ENCODE measurements at regions not wholly inside any gene's neighbourhood (a gene's known extent, or its start where the extent isn't known, plus 50 kb on each side); places are given as distances from the start of the nearest gene placed in this dataset.

DNA sequence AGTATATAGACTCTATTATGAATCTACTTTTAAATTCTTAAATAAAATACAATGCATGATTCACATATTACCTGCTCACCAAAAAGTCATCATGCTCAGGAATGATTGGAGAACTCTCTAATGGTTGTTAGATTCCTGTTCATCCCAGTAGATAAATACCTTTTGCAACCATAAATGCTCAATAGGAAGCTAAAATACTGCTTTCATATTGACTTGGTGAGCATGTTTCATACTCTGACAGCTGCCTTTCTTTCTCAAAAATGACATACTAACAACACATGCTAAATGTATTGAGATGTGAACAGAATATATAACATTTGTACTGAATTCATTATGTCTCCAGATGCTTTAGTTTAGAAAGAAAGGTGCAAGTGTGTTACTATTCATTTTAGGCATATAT is 79.6 kb upstream of the SLCO6A1 start:
- H3K9me3 ChIP-seq (ENCODE audit: insufficient read depth, low read depth, low read length), result no peaks in the 10 kb centered on the region
- no peaks in the 10 kb centered on the region for H3K79me1 ChIP-seq (ENCODE audit: low read length)
- no peak overlapping the region for H4K12ac ChIP-seq (ENCODE audit: low read depth, low read length)
- no peaks in the 10 kb centered on the region for H3K36me3 ChIP-seq (ENCODE audit: control insufficient read depth in 1 of 2, insufficient read depth in 2 of 2, low read length in 2 of 2)
- no peak for DNase-seq
- H3K27ac ChIP-seq (ENCODE audit: low read depth, low read length), result no peak overlapping the region
- no peaks in the 10 kb centered on the region for H3K27me3 ChIP-seq (ENCODE audit: insufficient read depth, low read length)
- no peaks in the 10 kb centered on the region for H3K79me2 ChIP-seq (ENCODE audit: control insufficient read depth, insufficient read depth, low read length, poor library complexity)
- H3K23ac ChIP-seq (ENCODE audit: low read length), result no peak overlapping the region
- H4K8ac ChIP-seq (ENCODE audit: low read depth, low read length), result no peak overlapping the region
- no peak overlapping the region for H2AK5ac ChIP-seq (ENCODE audit: low read length)
- H2BK120ac ChIP-seq (ENCODE audit: insufficient read depth, low read length, poor library complexity), result no peak overlapping the region
- no peak overlapping the region for H3K9ac ChIP-seq (ENCODE audit: low read length)
- H3K14ac ChIP-seq (ENCODE audit: low read length), result no peak overlapping the region
- H3K18ac ChIP-seq (ENCODE audit: low read length), result no peak overlapping the region
- no peak overlapping the region for H3K4me3 ChIP-seq (ENCODE audit: low read depth, low read length)
- H4K91ac ChIP-seq (ENCODE audit: low read depth, low read length), result no peak overlapping the region
- H3K4me1 ChIP-seq (ENCODE audit: control insufficient read depth in 1 of 2, insufficient read depth in 2 of 2, low read length in 2 of 2), result no peaks in the 10 kb centered on the region
- H3K4ac ChIP-seq (ENCODE audit: low read depth, low read length), result no peak overlapping the region
- no peak overlapping the region for H2BK12ac ChIP-seq (ENCODE audit: low read length)
- no peak overlapping the region for H2BK5ac ChIP-seq (ENCODE audit: low read depth, low read length, poor library complexity)
- no peak overlapping the region for H3K4me2 ChIP-seq (ENCODE audit: low read length)
- no peak overlapping the region for H2AFZ ChIP-seq (ENCODE audit: insufficient read depth, low read length, poor library complexity)

DNA sequence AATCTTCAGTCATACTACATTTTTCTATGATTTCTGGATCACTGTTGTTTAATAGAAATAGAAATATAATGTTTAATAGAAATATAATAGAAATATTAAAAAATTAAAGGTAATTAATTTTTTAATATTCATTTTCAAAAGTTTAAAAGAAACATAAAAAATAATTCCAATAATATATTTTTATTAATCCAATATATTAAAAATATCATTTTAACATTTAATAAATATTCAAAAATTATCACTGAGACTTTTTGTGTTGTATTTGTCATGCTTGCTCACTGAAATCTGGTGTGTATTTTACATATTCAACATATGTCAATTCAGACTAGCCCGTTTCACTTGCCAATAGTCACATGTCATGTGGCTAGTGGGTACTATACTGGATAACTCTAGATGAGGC is 80.6 kb upstream of the SLCO6A1 start:
- Histone ChIP-seq H3K27me3 (ENCODE audit: insufficient read depth, low read length) (no peaks in the 10 kb centered on the region), H4K12ac (ENCODE audit: low read depth, low read length) (no peak overlapping the region), H2BK5ac (ENCODE audit: low read depth, low read length, poor library complexity) (no peak overlapping the region)

DNA sequence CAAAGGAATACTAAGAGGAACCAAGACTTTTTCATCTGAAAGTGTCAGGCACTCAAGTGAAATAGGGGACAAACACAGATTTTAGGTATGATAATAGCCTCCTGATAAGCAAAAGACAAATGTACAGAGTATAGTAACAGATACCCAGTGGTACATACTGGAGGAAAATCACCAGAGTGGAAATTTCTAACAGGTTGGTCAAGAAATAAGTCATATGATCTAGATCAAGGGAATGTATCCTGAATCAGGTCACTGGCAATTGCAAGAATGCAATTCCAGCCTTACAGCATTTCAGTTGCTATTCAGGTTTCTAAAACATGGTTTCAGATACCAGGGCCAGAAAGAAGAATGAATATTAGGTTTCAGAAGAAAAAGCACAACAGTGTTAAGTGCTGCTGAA is 82.2 kb upstream of the SLCO6A1 start:
- peak; percentile 44 to 87 for DNase-seq
- H2AK5ac ChIP-seq (ENCODE audit: low read length), result no peak overlapping the region
- no peak overlapping the region for H2BK5ac ChIP-seq (ENCODE audit: low read depth, low read length, poor library complexity)
- H3K14ac ChIP-seq (ENCODE audit: low read length), result no peak overlapping the region
- no peak overlapping the region for H2BK120ac ChIP-seq (ENCODE audit: insufficient read depth, low read length, poor library complexity)
- no peak overlapping the region for H4K8ac ChIP-seq (ENCODE audit: low read depth, low read length)
- H3K4ac ChIP-seq (ENCODE audit: low read depth, low read length), result no peak overlapping the region
- no peak overlapping the region for H3K4me2 ChIP-seq (ENCODE audit: low read length)
- H3K79me2 ChIP-seq (ENCODE audit: control insufficient read depth, insufficient read depth, low read length, poor library complexity), result no peaks in the 10 kb centered on the region
- H4K12ac ChIP-seq (ENCODE audit: low read depth, low read length), result no peak overlapping the region
- no peak overlapping the region for H3K23ac ChIP-seq (ENCODE audit: low read length)
- no peaks in the 10 kb centered on the region for H3K4me1 ChIP-seq (ENCODE audit: control insufficient read depth in 1 of 2, insufficient read depth in 2 of 2, low read length in 2 of 2)
- H3K18ac ChIP-seq (ENCODE audit: low read length), result no peak overlapping the region
- no peak overlapping the region for H3K4me3 ChIP-seq (ENCODE audit: low read depth, low read length)
- no peaks in the 10 kb centered on the region for H3K27me3 ChIP-seq (ENCODE audit: insufficient read depth, low read length)
- H3K36me3 ChIP-seq (ENCODE audit: control insufficient read depth in 1 of 2, insufficient read depth in 2 of 2, low read length in 2 of 2), result no peaks in the 10 kb centered on the region
- no peak overlapping the region for H2BK12ac ChIP-seq (ENCODE audit: low read length)
- H3K9ac ChIP-seq (ENCODE audit: low read length), result no peak overlapping the region
- H3K9me3 ChIP-seq (ENCODE audit: insufficient read depth, low read depth, low read length), result no peaks in the 10 kb centered on the region
- H4K91ac ChIP-seq (ENCODE audit: low read depth, low read length), result no peak overlapping the region
- H2AFZ ChIP-seq (ENCODE audit: insufficient read depth, low read length, poor library complexity), result no peak overlapping the region
- H3K27ac ChIP-seq (ENCODE audit: low read depth, low read length), result no peak overlapping the region
- no peaks in the 10 kb centered on the region for H3K79me1 ChIP-seq (ENCODE audit: low read length)

More for the DNA sequence above, 80.6 kb upstream of the SLCO6A1 start:
- no CpG with 5 or more reads among the region's 1 CpG for WGBS (ENCODE audit: extremely low coverage, insufficient coverage, insufficient read length)
- H2BK12ac ChIP-seq (ENCODE audit: low read length), result no peak overlapping the region
- no peak overlapping the region for H3K27ac ChIP-seq (ENCODE audit: low read depth, low read length)
- no peak for DNase-seq
- no peak overlapping the region for H3K18ac ChIP-seq (ENCODE audit: low read length)
- no peaks in the 10 kb centered on the region for H3K9me3 ChIP-seq (ENCODE audit: insufficient read depth, low read depth, low read length)
- H3K79me1 ChIP-seq (ENCODE audit: low read length), result no peaks in the 10 kb centered on the region
- no peak overlapping the region for H3K23ac ChIP-seq (ENCODE audit: low read length)
- H4K8ac ChIP-seq (ENCODE audit: low read depth, low read length), result no peak overlapping the region
- H3K79me2 ChIP-seq (ENCODE audit: control insufficient read depth, insufficient read depth, low read length, poor library complexity), result no peaks in the 10 kb centered on the region
- H4K91ac ChIP-seq (ENCODE audit: low read depth, low read length), result no peak overlapping the region
- no peak overlapping the region for H3K4me2 ChIP-seq (ENCODE audit: low read length)
- H3K4me3 ChIP-seq (ENCODE audit: low read depth, low read length), result no peak overlapping the region
- H2BK120ac ChIP-seq (ENCODE audit: insufficient read depth, low read length, poor library complexity), result no peak overlapping the region
- H2AK5ac ChIP-seq (ENCODE audit: low read length), result no peak overlapping the region
- H3K9ac ChIP-seq (ENCODE audit: low read length), result no peak overlapping the region
- H3K14ac ChIP-seq (ENCODE audit: low read length), result no peak overlapping the region
- H3K4me1 ChIP-seq (ENCODE audit: control insufficient read depth in 1 of 2, insufficient read depth in 2 of 2, low read length in 2 of 2), result no peaks in the 10 kb centered on the region
- H3K36me3 ChIP-seq (ENCODE audit: control insufficient read depth in 1 of 2, insufficient read depth in 2 of 2, low read length in 2 of 2), result no peaks in the 10 kb centered on the region
- no peak overlapping the region for H3K4ac ChIP-seq (ENCODE audit: low read depth, low read length)
- no peak overlapping the region for H2AFZ ChIP-seq (ENCODE audit: insufficient read depth, low read length, poor library complexity)

DNA sequence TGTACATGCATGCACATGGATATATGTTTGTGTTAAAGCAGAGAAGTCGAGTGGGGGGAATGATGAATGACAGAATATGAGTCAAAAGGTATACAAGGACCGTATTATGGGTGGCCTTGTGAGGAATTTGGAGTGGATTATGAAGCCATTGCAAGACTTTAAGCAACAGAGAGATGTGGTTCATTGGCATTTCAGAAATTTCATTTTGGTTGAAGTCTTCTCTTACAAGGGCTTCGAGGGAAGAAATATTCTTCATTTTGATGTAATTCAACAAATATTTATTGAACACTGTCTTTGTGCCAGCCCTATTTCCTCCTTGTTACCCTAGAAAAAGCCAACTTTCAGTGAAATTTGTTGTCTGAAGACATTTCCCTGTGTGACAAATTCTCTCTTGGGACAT is 83.9 kb upstream of the SLCO6A1 start:
- no peak overlapping the region for H3K14ac ChIP-seq (ENCODE audit: low read length)
- no peak overlapping the region for H3K9ac ChIP-seq (ENCODE audit: low read length)
- H3K27ac ChIP-seq (ENCODE audit: low read depth, low read length), result no peak overlapping the region
- no peak overlapping the region for H4K91ac ChIP-seq (ENCODE audit: low read depth, low read length)
- H3K4me2 ChIP-seq (ENCODE audit: low read length), result no peak overlapping the region
- H3K79me1 ChIP-seq (ENCODE audit: low read length), result no peaks in the 10 kb centered on the region
- H2BK120ac ChIP-seq (ENCODE audit: insufficient read depth, low read length, poor library complexity), result no peak overlapping the region
- no peak overlapping the region for H2BK5ac ChIP-seq (ENCODE audit: low read depth, low read length, poor library complexity)
- H2BK12ac ChIP-seq (ENCODE audit: low read length), result no peak overlapping the region
- no peak for DNase-seq
- H3K9me3 ChIP-seq (ENCODE audit: insufficient read depth, low read depth, low read length), result no peaks in the 10 kb centered on the region
- no peak overlapping the region for H4K8ac ChIP-seq (ENCODE audit: low read depth, low read length)
- H4K12ac ChIP-seq (ENCODE audit: low read depth, low read length), result no peak overlapping the region
- no peak overlapping the region for H2AFZ ChIP-seq (ENCODE audit: insufficient read depth, low read length, poor library complexity)
- no peaks in the 10 kb centered on the region for H3K27me3 ChIP-seq (ENCODE audit: insufficient read depth, low read length)
- WGBS (ENCODE audit: extremely low coverage, insufficient coverage, insufficient read length), result no CpG with 5 or more reads among the region's 3 CpGs
- no peak overlapping the region for H2AK5ac ChIP-seq (ENCODE audit: low read length)
- no peak overlapping the region for H3K18ac ChIP-seq (ENCODE audit: low read length)
- no peak overlapping the region for H3K4me3 ChIP-seq (ENCODE audit: low read depth, low read length)
- H3K4ac ChIP-seq (ENCODE audit: low read depth, low read length), result no peak overlapping the region
- H3K36me3 ChIP-seq (ENCODE audit: control insufficient read depth in 1 of 2, insufficient read depth in 2 of 2, low read length in 2 of 2), result no peaks in the 10 kb centered on the region
- no peaks in the 10 kb centered on the region for H3K79me2 ChIP-seq (ENCODE audit: control insufficient read depth, insufficient read depth, low read length, poor library complexity)
- no peaks in the 10 kb centered on the region for H3K4me1 ChIP-seq (ENCODE audit: control insufficient read depth in 1 of 2, insufficient read depth in 2 of 2, low read length in 2 of 2)
- H3K23ac ChIP-seq (ENCODE audit: low read length), result no peak overlapping the region

Measured in trophoblast cell (in vitro differentiated cells and primary cell).